ENCODE measurements at regions not wholly inside any gene's neighbourhood (a gene's known extent, or its start where the extent isn't known, plus 50 kb on each side); places are given as distances from the start of the nearest gene placed in this dataset.
"Not testable (repeated sequence)": the region's sequence is repeated elsewhere in the genome, so short reads cannot be mapped to it uniquely, and the experiment has no call there.

DNA sequence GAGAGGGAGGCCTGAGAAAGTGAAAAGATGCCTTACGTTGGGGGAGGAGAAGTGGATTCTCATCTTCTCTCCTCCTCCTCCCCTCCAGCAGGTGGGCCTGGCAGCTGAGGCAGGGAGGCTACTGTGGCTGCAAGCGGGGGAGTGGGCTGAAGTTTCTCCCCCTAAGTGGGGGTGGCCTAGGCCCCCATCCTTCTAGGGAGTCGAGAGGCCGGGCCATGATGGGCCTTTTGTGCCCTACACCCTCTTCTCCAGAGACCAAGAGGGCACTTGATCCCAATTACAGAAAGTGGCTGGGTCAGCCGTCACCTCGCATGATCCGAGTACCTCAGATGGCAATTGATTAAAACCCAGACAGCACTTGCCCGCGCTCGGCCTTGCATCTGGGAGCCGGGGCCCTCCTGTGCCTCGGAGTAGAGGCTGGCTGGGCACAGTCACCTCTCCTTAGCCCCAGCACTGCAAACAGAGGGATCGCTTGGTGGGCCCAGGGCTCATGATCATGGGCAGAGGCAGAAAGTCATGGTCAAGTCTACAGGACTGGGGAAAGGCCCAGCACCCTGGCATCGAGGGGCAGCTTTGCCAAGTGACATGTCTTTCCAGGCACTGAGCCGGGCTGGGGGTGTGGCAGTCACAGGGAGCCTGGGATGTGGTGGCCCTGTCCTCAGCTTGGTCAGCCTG lies 78.3 kb downstream of the IRX5 start:
- H3K9me3 Mint-ChIP-seq, result no peaks in the 10 kb centered on the region
- no peaks in the 10 kb centered on the region for H3K27me3 Mint-ChIP-seq
- no peak for ATAC-seq
- no peaks in the 10 kb centered on the region for H3K4me1 Mint-ChIP-seq
- no peak overlapping the region for H3K4me3 Mint-ChIP-seq
- no peaks in the 10 kb centered on the region for H3K36me3 Mint-ChIP-seq
- no peak overlapping the region for H3K27ac Mint-ChIP-seq

- H3K4me1 Mint-ChIP-seq, result no peaks in the 10 kb centered on the region
- no peaks in the 10 kb centered on the region for H3K36me3 Mint-ChIP-seq
- H3K27ac Mint-ChIP-seq, result no peak overlapping the region
- H3K27me3 Mint-ChIP-seq, result no peaks in the 10 kb centered on the region
- H3K4me3 Mint-ChIP-seq, result no peak overlapping the region
- no peaks in the 10 kb centered on the region for H3K9me3 Mint-ChIP-seq
- ATAC-seq, result peak; percentile 39
Measured at GRCh38 chr16:55009581-55009980, 78.9 kb downstream of the IRX5 start.

- Mint-ChIP-seq H3K4me1 (no peaks in the 10 kb centered on the region), H3K27ac (no peak overlapping the region), H3K36me3 (no peaks in the 10 kb centered on the region), H3K4me3 (no peak overlapping the region), H3K9me3 (no peaks in the 10 kb centered on the region), H3K27me3 (no peaks in the 10 kb centered on the region)
- no peak for ATAC-seq
Measured at GRCh38 chr16:55010492-55011160, 80.0 kb downstream of the IRX5 start.

- H3K27ac Mint-ChIP-seq, result no peak overlapping the region
- H3K4me3 Mint-ChIP-seq, result no peak overlapping the region
- no peaks in the 10 kb centered on the region for H3K27me3 Mint-ChIP-seq
- no peaks in the 10 kb centered on the region for H3K36me3 Mint-ChIP-seq
- H3K9me3 Mint-ChIP-seq, result no peaks in the 10 kb centered on the region
- no peaks in the 10 kb centered on the region for H3K4me1 Mint-ChIP-seq
- ATAC-seq, result no peak
Measured at GRCh38 chr16:55012362-55012761, 81.7 kb downstream of the IRX5 start.

DNA sequence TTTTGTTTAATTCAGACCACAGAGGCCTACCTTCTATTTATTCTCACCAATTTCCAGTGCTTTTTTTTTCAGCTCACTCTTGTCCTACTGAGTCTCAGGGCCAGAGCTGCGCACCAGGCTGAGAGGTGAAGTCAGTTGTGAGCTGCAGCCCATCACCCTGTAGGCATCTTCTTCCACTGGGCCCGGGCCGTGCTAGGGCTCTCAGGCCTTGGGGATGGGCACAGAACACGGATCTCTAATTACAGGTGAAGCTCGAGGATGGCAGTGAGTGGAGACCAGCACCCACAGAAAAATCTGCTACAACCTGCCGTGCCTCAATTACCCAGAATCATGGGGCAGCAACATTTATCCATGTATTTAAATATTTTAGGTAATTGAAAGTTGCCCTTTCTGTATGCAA lies 82.1 kb downstream of the IRX5 start:
- no peaks in the 10 kb centered on the region for H3K27me3 Mint-ChIP-seq
- H3K36me3 Mint-ChIP-seq, result no peaks in the 10 kb centered on the region
- no peaks in the 10 kb centered on the region for H3K4me1 Mint-ChIP-seq
- H3K4me3 Mint-ChIP-seq, result no peak overlapping the region
- no peak for ATAC-seq
- H3K27ac Mint-ChIP-seq, result no peak overlapping the region
- no peaks in the 10 kb centered on the region for H3K9me3 Mint-ChIP-seq

GRCh38 chr16:55014022-55014421 lies 83.4 kb downstream of the IRX5 start:
- Mint-ChIP-seq H3K36me3 (no peaks in the 10 kb centered on the region), H3K27ac (no peak overlapping the region), H3K27me3 (no peaks in the 10 kb centered on the region), H3K9me3 (no peaks in the 10 kb centered on the region), H3K4me1 (no peaks in the 10 kb centered on the region), H3K4me3 (no peak overlapping the region)
- ATAC-seq, result no peak

DNA sequence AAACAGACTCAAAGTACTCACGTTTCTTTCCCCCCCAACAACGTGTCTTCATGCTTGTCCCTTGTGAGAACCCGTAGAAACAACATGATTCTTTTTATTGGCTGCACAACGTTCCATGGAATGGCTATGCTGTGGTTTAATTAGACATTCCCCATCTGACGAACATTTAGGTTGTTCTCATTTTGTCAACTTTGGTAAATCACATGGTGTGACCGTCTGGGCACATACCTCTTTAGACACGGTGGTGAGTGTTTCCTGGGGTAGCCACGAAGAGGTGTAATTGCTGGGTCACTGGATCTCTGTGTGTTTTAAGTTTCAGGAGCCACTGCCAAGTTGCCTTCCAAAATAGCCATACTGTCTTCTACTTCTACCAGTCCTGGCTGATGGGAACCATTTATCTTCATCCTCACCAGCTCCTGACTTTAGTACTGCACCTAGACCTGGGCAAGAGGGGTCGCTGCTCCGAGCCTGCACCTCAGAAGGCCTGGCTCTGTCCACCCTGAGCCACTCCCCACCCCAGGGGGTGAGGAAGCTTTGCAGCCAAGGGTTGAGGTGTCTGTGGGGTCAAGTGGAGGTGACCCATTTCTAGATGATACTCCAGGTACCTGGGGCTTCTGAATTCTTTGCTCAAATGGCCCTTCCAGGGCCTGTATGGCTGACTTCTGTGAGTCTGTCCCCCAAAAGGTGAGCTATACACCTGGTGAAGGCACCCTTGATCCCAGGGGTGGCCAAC lies 84.7 kb downstream of the IRX5 start:
- peaks cover 9% of the 10 kb centered on the region for H3K9me3 Mint-ChIP-seq
- no peaks in the 10 kb centered on the region for H3K27me3 Mint-ChIP-seq
- H3K4me1 Mint-ChIP-seq, result no peaks in the 10 kb centered on the region
- no peaks in the 10 kb centered on the region for H3K36me3 Mint-ChIP-seq
- ATAC-seq, result no peak
- H3K4me3 Mint-ChIP-seq, result no peak overlapping the region
- no peak overlapping the region for H3K27ac Mint-ChIP-seq

- Mint-ChIP-seq H3K9me3 (peaks cover 12% of the 10 kb centered on the region), H3K36me3 (no peaks in the 10 kb centered on the region), H3K27me3 (no peaks in the 10 kb centered on the region), H3K4me3 (no peak overlapping the region), H3K27ac (no peak overlapping the region), H3K4me1 (no peaks in the 10 kb centered on the region)
- no peak for ATAC-seq
Measured at GRCh38 chr16:55016515-55016914, 85.8 kb downstream of the IRX5 start.

DNA sequence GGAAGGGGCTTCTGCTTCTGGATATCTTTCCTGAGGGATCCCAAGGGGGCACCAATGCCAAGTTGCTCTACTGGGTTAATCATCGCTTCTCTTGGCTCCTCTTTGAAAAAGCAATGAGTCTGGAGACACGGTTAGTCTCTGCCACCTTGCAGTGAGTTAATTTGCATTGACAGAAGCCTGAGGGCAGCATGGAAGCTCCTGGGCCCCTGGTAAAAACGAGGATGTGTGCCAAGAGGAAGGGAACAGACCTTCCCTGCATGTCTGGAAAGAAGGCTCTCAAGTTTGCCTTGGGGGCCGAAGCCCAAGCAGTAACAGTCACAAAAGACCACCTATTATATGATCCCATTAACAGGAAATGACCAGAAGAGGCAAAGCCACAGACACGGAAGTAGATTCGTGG lies 86.7 kb downstream of the IRX5 start:
- Mint-ChIP-seq H3K36me3 (no peaks in the 10 kb centered on the region), H3K27me3 (no peaks in the 10 kb centered on the region), H3K27ac (no peak overlapping the region), H3K4me1 (no peaks in the 10 kb centered on the region), H3K4me3 (no peak overlapping the region), H3K9me3 (peaks cover 12% of the 10 kb centered on the region)
- ATAC-seq, result no peak

GRCh38 chr16:55018881-55019280 lies 88.2 kb downstream of the IRX5 start:
- H3K4me3 Mint-ChIP-seq, result no peak overlapping the region
- no peaks in the 10 kb centered on the region for H3K4me1 Mint-ChIP-seq
- ATAC-seq, result no peak
- no peak overlapping the region for H3K27ac Mint-ChIP-seq
- H3K9me3 Mint-ChIP-seq, result peaks cover 12% of the 10 kb centered on the region
- H3K27me3 Mint-ChIP-seq, result no peaks in the 10 kb centered on the region
- H3K36me3 Mint-ChIP-seq, result no peaks in the 10 kb centered on the region

DNA sequence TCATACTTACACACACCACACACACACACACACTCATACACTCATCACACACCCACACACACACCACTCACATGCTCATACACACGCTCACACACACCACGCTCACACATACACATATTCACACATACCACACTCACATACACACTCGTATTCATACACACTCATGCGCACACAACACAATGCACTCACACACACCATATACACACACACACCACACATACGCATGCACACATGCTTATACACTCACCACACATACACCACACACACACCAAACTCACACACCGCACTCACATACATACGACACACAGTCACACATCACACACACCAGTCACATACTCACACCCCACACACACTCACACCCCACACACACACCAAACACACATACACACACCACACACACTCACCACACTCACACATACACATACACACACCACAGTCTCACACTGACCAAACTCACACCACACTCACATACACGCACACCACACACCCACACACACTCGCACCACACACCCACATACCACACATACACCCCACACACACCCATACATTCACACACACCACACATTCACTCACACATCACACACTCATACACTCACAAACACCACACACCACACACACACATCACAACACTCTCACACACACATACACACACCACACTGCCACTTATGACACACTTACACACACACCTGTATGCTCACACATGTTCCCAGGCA lies 88.9 kb downstream of the IRX5 start:
- no peak overlapping the region for H3K27ac Mint-ChIP-seq
- no peaks in the 10 kb centered on the region for H3K36me3 Mint-ChIP-seq
- H3K4me3 Mint-ChIP-seq, result no peak overlapping the region
- no peak for ATAC-seq
- peaks cover 12% of the 10 kb centered on the region for H3K9me3 Mint-ChIP-seq
- H3K4me1 Mint-ChIP-seq, result no peaks in the 10 kb centered on the region
- H3K27me3 Mint-ChIP-seq, result no peaks in the 10 kb centered on the region

DNA sequence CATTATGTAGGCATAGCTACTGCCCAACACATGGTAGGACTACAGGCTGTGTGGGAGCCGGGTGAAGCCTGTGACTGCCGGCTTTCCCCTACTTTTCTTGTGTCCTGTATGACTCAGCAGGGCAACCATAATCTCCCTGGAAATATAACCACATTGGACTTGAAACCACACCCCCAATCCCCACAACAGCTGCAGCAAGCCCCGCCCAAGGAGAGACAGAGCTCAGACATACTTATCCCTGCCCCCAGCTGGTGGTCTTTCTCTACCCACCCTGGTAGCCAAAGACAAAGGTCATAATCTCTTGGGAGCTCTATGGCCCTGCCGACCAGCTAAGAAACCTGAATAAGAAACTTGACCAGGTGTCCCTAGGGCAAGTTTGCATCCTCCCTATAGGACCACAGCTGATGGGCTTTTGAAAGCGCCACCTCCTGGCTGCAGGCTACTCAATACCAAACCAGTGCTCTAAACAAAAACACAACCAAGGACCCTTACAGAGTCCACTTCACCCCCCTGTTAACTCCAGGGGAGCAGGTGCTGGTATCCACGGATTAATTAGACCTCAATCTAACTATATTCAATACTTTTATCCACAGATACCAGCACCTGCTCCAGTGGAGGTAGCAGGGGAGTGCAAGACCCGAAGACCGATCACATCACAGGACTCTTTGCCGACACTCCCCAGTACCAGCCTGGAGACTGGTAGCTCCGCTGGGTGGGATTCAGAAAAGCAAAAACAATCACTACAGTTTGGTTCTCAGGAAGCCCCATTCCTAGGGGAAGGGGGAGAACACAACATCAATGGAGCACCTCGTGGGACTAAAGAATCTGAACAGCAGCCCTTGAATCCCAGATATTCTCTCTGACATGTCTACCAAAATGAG lies 91.2 kb downstream of the IRX5 start:
- Mint-ChIP-seq H3K36me3 (no peaks in the 10 kb centered on the region), H3K4me3 (no peak overlapping the region), H3K9me3 (peaks cover 19% of the 10 kb centered on the region), H3K27me3 (no peaks in the 10 kb centered on the region), H3K4me1 (no peaks in the 10 kb centered on the region), H3K27ac (no peak overlapping the region)
- ATAC-seq, result no peak

- H3K27ac Mint-ChIP-seq, H3K4me3 Mint-ChIP-seq, H3K27me3 Mint-ChIP-seq, H3K4me1 Mint-ChIP-seq, H3K36me3 Mint-ChIP-seq, ATAC-seq: not testable (repeated sequence)
- H3K9me3 Mint-ChIP-seq, result peaks cover 14% of the 10 kb centered on the region
Measured at GRCh38 chr16:55027260-55027659, 96.6 kb downstream of the IRX5 start.

DNA sequence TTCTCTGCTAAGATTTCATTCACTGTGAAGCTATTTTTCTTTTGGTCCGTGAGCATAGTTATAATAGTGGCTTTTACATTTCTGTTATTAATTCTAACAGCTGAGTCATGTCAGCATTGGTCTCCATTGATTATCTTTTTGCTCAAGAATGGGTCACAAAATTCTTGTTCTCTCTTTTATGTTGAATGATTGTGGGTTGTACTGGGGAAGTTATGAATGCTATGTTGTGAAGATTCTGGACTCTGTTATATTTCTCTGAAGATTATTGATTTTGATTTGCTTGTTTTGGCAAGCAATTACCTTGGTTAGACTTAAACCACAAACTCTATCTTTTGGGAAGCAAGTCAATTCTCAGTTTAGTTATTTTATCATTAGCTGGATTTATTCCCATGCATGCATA lies 98.8 kb downstream of the IRX5 start:
- H3K4me1 Mint-ChIP-seq, result no peaks in the 10 kb centered on the region

GRCh38 chr16:55030944-55031343 lies 100.3 kb downstream of the IRX5 start:
- H3K27ac Mint-ChIP-seq, result no peak overlapping the region
- no peaks in the 10 kb centered on the region for H3K36me3 Mint-ChIP-seq
- H3K4me1 Mint-ChIP-seq, result no peaks in the 10 kb centered on the region

More for the DNA sequence above, 98.8 kb downstream of the IRX5 start:
- ATAC-seq, result no peak
- Mint-ChIP-seq H3K27ac (no peak overlapping the region), H3K9me3 (peaks cover 14% of the 10 kb centered on the region), H3K27me3 (peaks cover 8% of the 10 kb centered on the region), H3K4me3 (no peak overlapping the region), H3K36me3 (no peaks in the 10 kb centered on the region)

More at GRCh38 chr16:55030944-55031343, 100.3 kb downstream of the IRX5 start:
- no peak for ATAC-seq
- H3K27me3 Mint-ChIP-seq, result peaks cover 8% of the 10 kb centered on the region
- peaks cover 9% of the 10 kb centered on the region for H3K9me3 Mint-ChIP-seq
- no peak overlapping the region for H3K4me3 Mint-ChIP-seq

Data from stimulated activated memory B cell treated with anti-CD40 and anti-IgM and Interleukin-4, amounts not matched to agents 10 μg/mL and 1 μg/mL and 100 μg/mL, for 72 hours (primary cell).